Astrocyte of the cerebellum (primary cell): ENCODE measurements at regions not wholly inside any gene's neighbourhood (a gene's known extent, or its start where the extent isn't known, plus 50 kb on each side); places are given as distances from the start of the nearest gene placed in this dataset.

Experiments used
- DNase-seq: peaks from one replicate; pipeline ENCODE4 v3.0.0-alpha.2; 2011; ENCODE audit warnings: low read depth
- H3K4me3 ChIP-seq: 2 replicates; pipeline ENCODE4 v1.5.1; 2011; ENCODE audit warnings: mild to moderate bottlenecking, low read depth, low read length, moderate library complexity
- in situ Hi-C: cut with HindIII; loops from 2 replicates; pipeline ENCODE4 v1.10.0; 2017; ENCODE audit warnings: low sequenced_read_pairs
- TF ChIP-seq, protein P1 (sequence below): IDR thresholded peaks from 2 replicates; pipeline ENCODE4 v1.5.1; 2012; ENCODE audit warnings: low read length, low read depth, moderate library complexity, mild to moderate bottlenecking; ENCODE audit errors: missing control alignments

DNA sequence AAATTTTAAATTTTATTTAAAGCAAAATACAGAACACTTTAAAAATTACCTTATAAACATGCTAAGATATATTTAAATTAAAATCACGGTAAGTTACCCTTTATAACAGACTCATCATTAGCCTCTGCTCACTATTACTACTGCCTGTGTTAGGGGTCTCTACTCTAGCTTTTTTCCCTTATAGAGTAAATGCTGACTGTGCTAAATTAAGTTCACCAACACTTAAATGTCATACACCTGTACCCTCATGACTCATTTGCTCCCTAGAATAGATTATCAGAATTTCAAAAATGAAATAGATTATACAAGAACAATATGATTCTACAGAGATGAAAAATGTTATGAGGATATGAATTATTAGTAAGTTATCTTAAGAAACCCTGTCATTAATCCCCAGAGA, 131.1 kb upstream of the INPP4B start:
- in situ Hi-C loops: no loop called here
- DNase-seq: no peak
- TF ChIP-seq, protein P1, sequence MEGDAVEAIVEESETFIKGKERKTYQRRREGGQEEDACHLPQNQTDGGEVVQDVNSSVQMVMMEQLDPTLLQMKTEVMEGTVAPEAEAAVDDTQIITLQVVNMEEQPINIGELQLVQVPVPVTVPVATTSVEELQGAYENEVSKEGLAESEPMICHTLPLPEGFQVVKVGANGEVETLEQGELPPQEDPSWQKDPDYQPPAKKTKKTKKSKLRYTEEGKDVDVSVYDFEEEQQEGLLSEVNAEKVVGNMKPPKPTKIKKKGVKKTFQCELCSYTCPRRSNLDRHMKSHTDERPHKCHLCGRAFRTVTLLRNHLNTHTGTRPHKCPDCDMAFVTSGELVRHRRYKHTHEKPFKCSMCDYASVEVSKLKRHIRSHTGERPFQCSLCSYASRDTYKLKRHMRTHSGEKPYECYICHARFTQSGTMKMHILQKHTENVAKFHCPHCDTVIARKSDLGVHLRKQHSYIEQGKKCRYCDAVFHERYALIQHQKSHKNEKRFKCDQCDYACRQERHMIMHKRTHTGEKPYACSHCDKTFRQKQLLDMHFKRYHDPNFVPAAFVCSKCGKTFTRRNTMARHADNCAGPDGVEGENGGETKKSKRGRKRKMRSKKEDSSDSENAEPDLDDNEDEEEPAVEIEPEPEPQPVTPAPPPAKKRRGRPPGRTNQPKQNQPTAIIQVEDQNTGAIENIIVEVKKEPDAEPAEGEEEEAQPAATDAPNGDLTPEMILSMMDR: no peak
- H3K4me3 ChIP-seq: no peak overlapping the region

DNA sequence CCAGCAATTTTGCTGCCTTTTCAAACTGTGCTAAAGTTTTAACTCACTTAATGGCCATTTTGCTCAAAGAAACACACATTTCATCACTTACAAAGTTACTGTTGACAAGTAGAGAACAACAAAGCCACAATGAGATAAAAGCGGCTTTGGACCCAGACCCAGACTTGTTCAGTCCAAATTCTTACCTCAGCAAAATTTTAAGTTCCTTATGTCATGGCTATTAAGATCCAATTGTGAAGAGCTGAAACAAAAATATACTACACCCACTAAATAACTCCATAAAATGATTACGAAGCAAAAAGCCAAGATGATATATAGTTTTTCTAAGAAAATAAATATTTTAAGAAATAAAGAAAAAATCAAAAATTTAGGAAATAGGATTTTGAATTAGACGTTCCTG, 137.0 kb upstream of the INPP4B start:
- no peak overlapping the region for H3K4me3 ChIP-seq
- DNase-seq: peak; percentile 32
- TF ChIP-seq, protein P1: no peak
- in situ Hi-C loops: no loop called here

DNA sequence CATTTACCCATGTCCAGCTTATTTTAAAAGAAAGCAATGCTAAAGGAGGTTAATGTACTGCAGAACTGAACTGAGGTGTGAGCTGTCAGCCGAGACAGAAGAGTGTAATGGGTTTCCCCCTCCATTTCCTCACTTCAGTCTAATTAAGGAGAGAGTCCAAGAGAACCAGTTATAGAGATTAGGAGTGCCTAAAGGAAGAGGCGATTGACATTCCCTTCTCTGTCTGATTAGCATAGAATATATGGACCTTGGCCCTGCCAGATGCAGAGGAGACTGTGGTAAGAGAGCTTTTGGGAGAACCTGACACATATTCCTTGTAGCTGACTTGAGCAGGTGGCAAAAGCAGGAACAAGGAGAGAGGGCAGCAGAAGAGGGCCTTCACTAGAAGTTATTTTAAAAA, 137.5 kb upstream of the INPP4B start:
- DNase-seq: no peak
- no peak overlapping the region for H3K4me3 ChIP-seq
- TF ChIP-seq, protein P1: no peak
- in situ Hi-C loops: no loop called here

DNA sequence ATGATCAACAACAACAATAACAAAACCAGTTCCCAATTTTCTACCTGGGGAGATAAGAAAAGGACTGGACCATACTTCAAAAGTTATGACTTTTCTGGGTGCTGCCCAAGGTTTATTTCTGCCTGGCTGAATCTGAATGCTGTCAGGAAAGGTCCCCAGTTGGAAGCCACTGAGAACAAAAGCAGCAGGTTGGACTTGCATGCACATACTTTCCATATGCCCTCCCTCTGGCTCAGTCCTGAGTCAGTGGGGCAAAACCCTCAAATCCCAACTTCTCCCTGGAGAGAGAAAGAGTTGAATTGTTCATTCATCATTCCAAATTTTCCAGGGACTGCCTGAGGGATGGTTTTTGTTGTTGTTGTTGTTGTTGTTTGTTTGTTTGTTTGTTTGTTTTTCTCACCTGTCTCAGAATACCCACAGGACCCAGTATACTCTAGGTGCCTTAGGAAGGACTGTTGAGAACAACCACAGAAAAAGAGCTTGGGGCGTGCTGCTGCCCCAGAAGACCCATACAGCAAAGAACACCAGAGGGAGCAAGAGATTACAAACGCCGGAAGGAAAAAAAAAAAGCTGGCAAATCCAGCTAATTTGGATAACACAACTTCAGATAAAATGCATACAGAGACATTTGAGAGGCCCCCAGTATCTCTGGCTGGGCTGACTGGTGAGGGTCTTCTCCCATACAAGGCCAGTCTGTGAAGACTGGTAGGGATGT, 138.9 kb upstream of the INPP4B start:
- in situ Hi-C loops: no loop called here
- TF ChIP-seq, protein P1: peak; percentile 50
- H3K4me3 ChIP-seq: no peak overlapping the region
- DNase-seq: peak; percentile 46

DNA sequence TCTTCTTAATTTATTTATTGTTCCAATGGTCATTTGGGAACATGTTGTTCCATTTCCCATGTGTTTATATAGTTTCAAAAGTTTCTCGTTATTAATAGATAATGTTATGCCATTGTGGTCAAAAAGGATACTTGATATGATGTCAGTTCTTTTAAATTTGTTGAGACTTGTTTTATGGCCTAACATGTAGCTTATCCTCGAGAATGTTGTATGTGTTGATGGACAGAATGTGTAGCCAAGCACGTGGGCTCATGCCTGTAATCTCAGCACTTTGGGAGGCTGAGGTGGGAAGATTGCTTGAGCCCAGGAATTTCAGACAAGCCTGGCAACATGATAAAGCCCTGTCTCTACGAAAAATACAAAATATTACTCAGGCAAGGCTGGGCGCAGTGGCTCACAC, 168.5 kb upstream of the USP38 start:
- in situ Hi-C loops: no loop called here
- TF ChIP-seq, protein P1: no peak

DNA sequence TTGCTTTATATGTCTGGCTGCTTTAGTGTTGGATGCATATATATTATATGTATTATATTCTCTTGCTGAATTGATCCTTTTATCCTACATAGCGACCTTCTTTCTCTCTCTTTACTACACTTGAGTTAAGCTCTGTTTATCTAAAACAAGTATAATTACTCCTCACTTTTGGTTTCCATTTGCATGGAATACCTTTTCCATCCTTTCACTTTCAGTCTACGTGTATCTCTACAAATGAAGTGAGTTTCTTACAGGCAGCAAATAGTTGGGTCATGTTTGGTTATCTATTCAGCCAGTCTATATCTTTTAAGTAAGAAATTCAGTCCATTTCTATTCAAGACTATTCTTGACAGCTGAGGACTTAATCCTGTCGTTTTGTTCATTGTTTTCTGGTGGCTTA, 167.5 kb upstream of the USP38 start:
- in situ Hi-C loops: no loop called here
- no peak for DNase-seq
- H3K4me3 ChIP-seq: no peak overlapping the region
- TF ChIP-seq, protein P1: no peak

More for the DNA sequence above, 168.5 kb upstream of the USP38 start:
- H3K4me3 ChIP-seq: no peak overlapping the region
- no peak for DNase-seq
